GM12801 (cell line): ENCODE measurements at regions not wholly inside any gene's neighbourhood (a gene's known extent, or its start where the extent isn't known, plus 50 kb on each side); places are given as distances from the start of the nearest gene placed in this dataset.

Experiments
- TF ChIP-seq, protein P1 (sequence below): IDR thresholded peaks from one replicate; pipeline ENCODE4 v1.5.1; 2011; ENCODE audit warnings: control low read depth; ENCODE audit not compliant: insufficient read length; ENCODE audit errors: extremely low read depth

GRCh38 chr9:27791311-27791710 lies 218.0 kb upstream of the C9orf72 start:
- TF ChIP-seq, protein P1, sequence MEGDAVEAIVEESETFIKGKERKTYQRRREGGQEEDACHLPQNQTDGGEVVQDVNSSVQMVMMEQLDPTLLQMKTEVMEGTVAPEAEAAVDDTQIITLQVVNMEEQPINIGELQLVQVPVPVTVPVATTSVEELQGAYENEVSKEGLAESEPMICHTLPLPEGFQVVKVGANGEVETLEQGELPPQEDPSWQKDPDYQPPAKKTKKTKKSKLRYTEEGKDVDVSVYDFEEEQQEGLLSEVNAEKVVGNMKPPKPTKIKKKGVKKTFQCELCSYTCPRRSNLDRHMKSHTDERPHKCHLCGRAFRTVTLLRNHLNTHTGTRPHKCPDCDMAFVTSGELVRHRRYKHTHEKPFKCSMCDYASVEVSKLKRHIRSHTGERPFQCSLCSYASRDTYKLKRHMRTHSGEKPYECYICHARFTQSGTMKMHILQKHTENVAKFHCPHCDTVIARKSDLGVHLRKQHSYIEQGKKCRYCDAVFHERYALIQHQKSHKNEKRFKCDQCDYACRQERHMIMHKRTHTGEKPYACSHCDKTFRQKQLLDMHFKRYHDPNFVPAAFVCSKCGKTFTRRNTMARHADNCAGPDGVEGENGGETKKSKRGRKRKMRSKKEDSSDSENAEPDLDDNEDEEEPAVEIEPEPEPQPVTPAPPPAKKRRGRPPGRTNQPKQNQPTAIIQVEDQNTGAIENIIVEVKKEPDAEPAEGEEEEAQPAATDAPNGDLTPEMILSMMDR, result no peak

DNA sequence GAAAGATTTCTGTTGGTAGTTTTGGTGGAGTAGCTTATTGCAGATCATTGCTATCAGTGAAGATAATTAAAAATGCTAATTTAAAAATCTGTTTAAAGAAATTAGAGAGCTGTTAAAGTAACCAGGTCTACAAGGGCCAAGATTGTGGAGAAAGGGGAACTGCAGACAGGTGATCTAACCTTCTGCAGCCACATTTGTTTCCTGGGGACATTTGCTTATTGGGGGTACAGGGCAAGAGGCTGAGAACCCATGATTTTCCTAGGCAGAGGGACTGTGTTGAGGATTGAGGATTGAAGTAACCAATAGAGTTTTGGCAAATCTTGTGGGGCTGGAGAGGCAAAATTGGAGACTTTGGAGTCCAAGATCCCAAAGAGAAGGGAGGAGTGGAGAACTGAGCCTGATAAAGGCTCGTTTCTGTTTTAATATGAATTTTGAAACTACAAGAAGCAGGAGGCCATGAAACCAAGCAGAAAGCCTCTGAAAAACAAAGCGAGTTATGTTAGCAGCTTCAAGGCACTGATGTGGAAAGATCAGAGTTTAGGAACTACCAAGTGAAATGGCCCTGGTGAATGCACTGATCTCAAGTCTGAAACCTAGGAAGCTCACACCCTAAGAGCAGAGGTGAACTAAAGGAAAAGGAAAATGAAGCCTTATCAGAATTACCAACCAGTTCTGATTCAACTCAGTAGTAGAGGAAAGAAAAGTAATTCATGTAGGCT lies 219.8 kb upstream of the C9orf72 start:
- TF ChIP-seq, protein P1, result no peak

GRCh38 chr9:27799326-27799725 lies 226.0 kb upstream of the C9orf72 start:
- TF ChIP-seq, protein P1, result no peak

DNA sequence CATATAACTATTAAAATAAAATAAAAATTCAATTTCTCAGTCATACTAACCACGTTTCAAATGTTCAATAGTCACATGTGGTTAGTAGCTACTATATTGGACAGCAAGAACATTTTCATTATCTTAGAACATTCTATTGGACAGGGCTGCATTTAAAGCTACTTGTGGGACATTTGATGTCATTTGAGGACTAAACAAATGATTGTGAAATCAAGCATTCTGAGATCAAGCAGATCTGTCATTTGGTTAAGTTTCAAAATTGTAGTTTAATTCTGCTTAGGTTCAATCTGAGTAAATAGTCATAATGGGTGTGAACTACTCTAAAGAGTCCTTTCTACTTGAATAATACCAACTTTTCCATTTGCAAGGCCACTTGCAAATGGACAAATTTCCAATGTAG lies 226.9 kb upstream of the C9orf72 start:
- TF ChIP-seq, protein P1, result no peak

DNA sequence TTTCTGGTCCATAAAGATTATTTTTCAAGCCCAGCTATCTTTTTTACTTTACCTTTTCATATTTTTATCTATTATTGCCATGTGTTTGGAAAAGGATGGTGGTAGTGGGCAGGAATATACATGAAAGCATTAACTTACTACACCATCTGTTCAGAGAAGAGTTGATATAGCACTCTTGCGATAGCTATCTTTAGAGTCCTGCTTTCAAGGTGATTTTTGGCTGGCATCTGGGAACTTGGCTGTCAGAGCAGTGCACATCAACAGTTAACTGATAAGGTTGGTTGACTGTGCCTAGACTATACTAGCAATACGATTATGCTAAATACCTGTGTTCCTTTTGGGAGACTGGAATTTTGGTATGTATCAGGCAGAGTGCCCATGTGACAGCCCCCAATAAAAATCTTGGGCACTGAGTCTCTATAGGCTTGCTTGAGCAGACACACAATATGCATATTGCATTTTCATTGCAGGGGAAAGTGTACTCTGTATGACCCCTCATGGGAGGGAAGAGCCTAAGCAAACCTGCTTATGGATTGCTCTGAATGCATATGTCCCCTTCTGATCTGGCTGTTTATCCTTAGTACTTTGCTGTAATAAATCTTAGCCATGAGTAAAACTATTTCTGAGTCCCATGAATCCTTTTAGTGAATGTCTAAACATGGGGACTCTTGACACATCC lies 227.6 kb upstream of the C9orf72 start:
- TF ChIP-seq, protein P1, result no peak

- TF ChIP-seq, protein P1, result no peak
Measured at GRCh38 chr9:27801545-27801944, 228.3 kb upstream of the C9orf72 start.

- TF ChIP-seq, protein P1, result no peak
Measured at GRCh38 chr9:27802418-27802817, 229.1 kb upstream of the C9orf72 start.
